K562 (cell line): ENCODE measurements at regions not wholly inside any gene's neighbourhood (a gene's known extent, or its start where the extent isn't known, plus 50 kb on each side); places are given as distances from the start of the nearest gene placed in this dataset.

ENCODE experiments used
- ATAC-seq: fragments of 200-7000 bp; cut with Tn5 transposase; 3 replicates; pipeline ENCODE4 v1.9.1; 2020; ENCODE audit warnings: moderate library complexity
- BruUV-seq: library from RNA; stranded (reverse); fragments of 400-500 nt; replicated peaks from 2 replicates; lab custom pipeline; 2021; lab: Mats Ljungman, UMichigan
- CTCF ChIA-PET: fragments of 300-600 bp; formaldehyde crosslinking; extraction: SDS; loops from one replicate; lab custom pipeline; 2021; ENCODE audit warnings: low intra/inter-chr PET ratio; lab: Yijun Ruan, JAX
- POLR2A ChIA-PET: fragments of 300-600, 350-650 bp; sonication (Branson Sonifier 250); formaldehyde crosslinking; extraction: SDS; loops from one replicate; lab custom pipeline; 2021; ENCODE audit warnings: antibody characterized with exemption, inconsistent platforms; lab: Yijun Ruan, JAX
- DNase-seq, 4 experiments: peaks; one replicate each; pipeline versions ENCODE4 v3.0.0 to v3.0.0-alpha.2; 2011 to 2018; ENCODE audit warnings: low spot score in 3 of 4, mixed read lengths in 3 of 4; ENCODE audit errors: extremely low read depth in 1 of 4
- FAIRE-seq: peaks from 2 replicates; lab custom pipeline; 2011; peaks lifted over from hg19 to GRCh38; lab: Jason Lieb, UNC
- H2AFZ ChIP-seq: 2 replicates; pipeline ENCODE4 v1.6.0; 2011; ENCODE audit warnings: low read depth, low read length, control low read depth, inconsistent platforms
- H3K27ac ChIP-seq: fragments of 200-600 bp; 3 replicates; pipeline ENCODE4 v1.8.0; 2011; ENCODE audit warnings: low read depth, mild to moderate bottlenecking, control low read depth, inconsistent platforms, low read length, moderate library complexity, mixed read lengths; ENCODE audit errors: extremely low read depth
- H3K27me3 ChIP-seq, 2 experiments: fragments of 300-600 bp in 1 of 2; 2 replicates in 1 of 2; 3 replicates in 1 of 2; pipeline versions ENCODE4 v1.6.0 to v1.8.0; 2011; ENCODE audit warnings: inconsistent platforms in 2 of 2, low read length in 2 of 2, mild to moderate bottlenecking in 1 of 2, mixed read lengths in 1 of 2, moderate library complexity in 1 of 2; ENCODE audit not compliant: control insufficient read depth in 2 of 2, insufficient read depth in 2 of 2
- H3K36me3 ChIP-seq: fragments of 300-600 bp; 3 replicates; pipeline ENCODE4 v1.8.0; 2011; ENCODE audit warnings: mild to moderate bottlenecking, low read length, inconsistent platforms; ENCODE audit not compliant: control insufficient read depth, insufficient read depth
- H3K4me1 ChIP-seq, 2 experiments: fragments of 200-600 bp in 1 of 2; replicated peaks in 1 of 2; 2 replicates in 1 of 2; 3 replicates in 1 of 2; pipeline versions ENCODE4 v1.5.1 to v1.8.0; 2011; ENCODE audit warnings: inconsistent platforms in 2 of 2, low read length in 2 of 2, mild to moderate bottlenecking in 1 of 2, mixed read lengths in 1 of 2, moderate library complexity in 1 of 2; ENCODE audit not compliant: control insufficient read depth in 2 of 2, insufficient read depth in 2 of 2
- H3K4me2 ChIP-seq: 2 replicates; pipeline ENCODE4 v1.6.1; 2011; ENCODE audit warnings: low read length, control low read depth, inconsistent platforms, mixed read lengths; ENCODE audit not compliant: insufficient read depth
- H3K4me3 ChIP-seq: fragments of 200-600 bp; sonication (generic), shearing (Covaris generic); 2 replicates; pipeline ENCODE4 v1.5.1; 2016; ENCODE audit warnings: control low read depth, inconsistent platforms
- H3K79me2 ChIP-seq: fragments of 200-600 bp; 3 replicates; pipeline ENCODE4 v1.8.0; 2011; ENCODE audit warnings: low read length, inconsistent platforms; ENCODE audit not compliant: control insufficient read depth, insufficient read depth
- H3K9ac ChIP-seq, 2 experiments: 2 replicates each; pipeline versions ENCODE4 v1.6.0 to v1.6.1; 2011; ENCODE audit warnings: low read depth in 2 of 2, low read length in 2 of 2, control low read depth in 1 of 2, inconsistent platforms in 1 of 2, mild to moderate bottlenecking in 1 of 2, mixed read lengths in 1 of 2; ENCODE audit not compliant: insufficient read depth in 1 of 2
- H3K9me1 ChIP-seq: one replicate; pipeline ENCODE4 v1.6.0; 2011; ENCODE audit warnings: inconsistent platforms, mild to moderate bottlenecking, low read length, moderate library complexity; ENCODE audit not compliant: control insufficient read depth, insufficient read depth
- H3K9me3 ChIP-seq: replicated peaks from 2 replicates; pipeline ENCODE4 v1.5.1; 2011; ENCODE audit warnings: low read depth, low read length, inconsistent platforms; ENCODE audit not compliant: control insufficient read depth, insufficient read depth
- H4K20me1 ChIP-seq: replicated peaks from 2 replicates; pipeline ENCODE4 v1.6.1; 2011; ENCODE audit warnings: low read length, inconsistent platforms, mixed read lengths; ENCODE audit not compliant: control insufficient read depth, insufficient read depth
- ASH1L ChIP-seq: fragments of 450-650 bp; IDR thresholded peaks from 2 replicates; pipeline ENCODE4 v1.6.1; 2018; ENCODE audit warnings: borderline replicate concordance, mild to moderate bottlenecking, low read depth; ENCODE audit not compliant: partially characterized antibody
- MEF2D ChIP-seq: conservative IDR thresholded peaks from 2 replicates; pipeline ENCODE4 v1.6.1; 2016; ENCODE audit warnings: low read depth, missing genetic modification characterization, missing compliant biosample characterization
- PCBP2 ChIP-seq: fragments of 200-400 bp; formaldehyde crosslinking; IDR thresholded peaks from 2 replicates; pipeline ENCODE4 v1.6.1; 2018; ENCODE audit warnings: low read length, low read depth, mild to moderate bottlenecking, moderate library complexity; ENCODE audit not compliant: poor library complexity, severe bottlenecking
- POLR3G ChIP-seq: IDR thresholded peaks from 2 replicates; pipeline ENCODE4 v1.6.1; 2011; ENCODE audit not compliant: insufficient read length, insufficient replicate concordance; ENCODE audit errors: extremely low read depth
- RBBP5 ChIP-seq: fragments of 200-600 bp; sonication (generic); IDR thresholded peaks from 2 replicates; pipeline ENCODE4 v1.6.1; 2012; ENCODE audit warnings: borderline replicate concordance, mild to moderate bottlenecking, low read length, control low read depth, inconsistent platforms; ENCODE audit not compliant: insufficient read depth, poor library complexity, severe bottlenecking
- RBM15 ChIP-seq: fragments of 200-400 bp; formaldehyde crosslinking; IDR thresholded peaks from 2 replicates; pipeline ENCODE4 v1.6.1; 2018; ENCODE audit warnings: mild to moderate bottlenecking, low read length, moderate library complexity; ENCODE audit not compliant: insufficient read depth
- ZNF408 ChIP-seq: fragments of 250-450 bp; sonication (Bioruptor Pico); IDR thresholded peaks from 2 replicates; pipeline ENCODE4 v1.4.0; 2020; ENCODE audit warnings: low read depth, mild to moderate bottlenecking, moderate library complexity
- WGBS: fragments of 100-300 bp; shearing (Covaris generic); methylation state at CpG from one replicate; pipeline ENCODE4 v1.1.6; 2016; ENCODE audit warnings: low coverage, mixed read lengths; ENCODE audit not compliant: insufficient coverage; ENCODE audit errors: missing lambda C conversion rate; 5-methylcytosine and 5-hydroxymethylcytosine counted together
- in situ Hi-C: fragments of 300-500 bp; cut with MboI; formaldehyde crosslinking; loops from 4 replicates; pipeline ENCODE4 v1.15.0; 2018; ENCODE audit warnings: inconsistent platforms, mixed read lengths
- intact Hi-C: fragments of 100-400 bp; cut with micrococcal nuclease; formaldehyde crosslinking; loops from 2 replicates; pipeline ENCODE4 v1.14.2; 2022
- TF ChIP-seq, protein P1 (sequence below): fragments of 250-450 bp; sonication (Bioruptor Pico); IDR thresholded peaks from 2 replicates; pipeline ENCODE4 v1.5.0; 2021; ENCODE audit warnings: mild to moderate bottlenecking, moderate library complexity
- TF ChIP-seq, protein P2 (sequence below): sonication (generic); formaldehyde crosslinking; IDR thresholded peaks from 2 replicates; pipeline ENCODE4 v1.8.0; 2022; ENCODE audit warnings: mild to moderate bottlenecking, missing genetic modification reagents, borderline replicate concordance
- TF ChIP-seq, protein P3 (sequence below): fragments of 250-450 bp; sonication (Bioruptor Pico); IDR thresholded peaks from 2 replicates; pipeline ENCODE4 v1.5.0; 2022; ENCODE audit warnings: mild to moderate bottlenecking
- TF ChIP-seq, protein P4 (sequence below): sonication (generic); formaldehyde crosslinking; IDR thresholded peaks from 2 replicates; pipeline ENCODE4 v1.8.1; 2023; ENCODE audit warnings: mild to moderate bottlenecking, missing genetic modification reagents

DNA sequence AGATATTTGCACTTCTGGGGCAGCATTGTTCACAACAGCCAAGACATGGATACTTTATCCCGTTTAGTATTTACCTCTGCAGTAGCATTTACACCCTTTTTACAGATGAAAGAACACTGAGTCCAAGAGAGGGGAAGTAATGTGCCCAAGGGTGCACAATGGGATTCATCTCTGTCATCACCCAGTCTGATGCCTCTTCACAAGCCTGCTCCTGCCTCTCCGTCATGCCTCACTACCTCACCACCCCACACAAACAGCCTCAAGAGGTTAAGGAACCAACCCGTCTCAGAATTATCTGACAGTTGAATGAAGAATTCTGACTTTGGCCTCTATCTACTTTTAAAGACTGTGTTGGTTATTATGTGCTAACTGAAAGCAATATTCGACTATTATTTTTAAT lies 368.4 kb downstream of the ATP23 start (continued):
- no peak for TF ChIP-seq RBM15
- TF ChIP-seq PCBP2: no peak
- TF ChIP-seq, protein P1, sequence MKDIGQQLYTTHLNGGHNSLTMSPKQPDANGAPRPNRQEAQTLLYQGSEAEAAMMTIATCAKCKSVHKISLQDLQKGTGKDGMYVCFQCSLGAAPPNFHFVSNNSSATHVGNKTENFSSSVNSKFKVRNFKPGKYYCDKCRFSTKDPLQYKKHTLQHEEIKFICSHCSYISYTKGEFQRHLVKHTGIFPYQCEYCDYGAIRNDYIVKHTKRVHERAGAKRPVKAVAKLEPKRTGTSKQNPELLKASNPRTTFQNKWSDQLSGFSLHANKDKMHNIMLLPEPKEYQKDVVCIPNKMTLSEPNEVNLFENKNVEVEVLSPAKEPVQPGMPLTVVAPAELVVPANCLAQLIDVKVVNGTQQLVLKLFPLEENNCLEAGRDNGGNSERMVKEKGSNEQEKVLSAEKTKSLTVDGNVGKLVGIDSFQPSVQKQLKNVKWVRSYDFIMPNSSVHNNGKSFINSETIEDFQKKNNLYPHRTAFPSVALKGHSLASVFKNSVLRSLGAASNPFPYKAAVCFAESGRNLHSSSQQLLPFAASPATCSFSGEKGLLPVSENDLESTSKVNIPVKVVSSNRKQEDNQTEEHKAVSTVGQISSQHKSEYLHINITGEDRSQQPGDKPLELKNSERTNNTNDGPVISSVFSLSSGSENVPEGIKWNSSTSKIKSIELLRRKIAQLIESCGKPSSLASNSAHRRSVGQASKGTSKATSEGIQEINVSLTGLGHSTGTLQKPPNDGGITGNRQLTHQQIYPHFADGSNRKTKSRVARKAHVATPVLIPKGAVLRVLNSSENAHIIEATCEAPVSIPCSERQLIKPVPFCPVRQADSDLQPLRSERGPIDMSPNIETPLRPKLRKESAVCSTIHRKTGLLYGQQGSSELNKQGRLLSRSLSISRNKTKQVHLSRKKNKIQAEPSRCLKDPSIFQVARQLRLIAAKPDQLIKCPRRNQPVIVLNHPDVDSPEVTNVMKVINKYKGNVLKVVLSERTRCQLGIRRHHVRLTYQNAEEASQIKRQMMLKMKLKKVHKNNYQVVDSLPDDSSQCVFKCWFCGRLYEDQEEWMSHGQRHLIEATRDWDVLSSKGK (CRISPR knock-in tag): no peak
- TF ChIP-seq, protein P2, sequence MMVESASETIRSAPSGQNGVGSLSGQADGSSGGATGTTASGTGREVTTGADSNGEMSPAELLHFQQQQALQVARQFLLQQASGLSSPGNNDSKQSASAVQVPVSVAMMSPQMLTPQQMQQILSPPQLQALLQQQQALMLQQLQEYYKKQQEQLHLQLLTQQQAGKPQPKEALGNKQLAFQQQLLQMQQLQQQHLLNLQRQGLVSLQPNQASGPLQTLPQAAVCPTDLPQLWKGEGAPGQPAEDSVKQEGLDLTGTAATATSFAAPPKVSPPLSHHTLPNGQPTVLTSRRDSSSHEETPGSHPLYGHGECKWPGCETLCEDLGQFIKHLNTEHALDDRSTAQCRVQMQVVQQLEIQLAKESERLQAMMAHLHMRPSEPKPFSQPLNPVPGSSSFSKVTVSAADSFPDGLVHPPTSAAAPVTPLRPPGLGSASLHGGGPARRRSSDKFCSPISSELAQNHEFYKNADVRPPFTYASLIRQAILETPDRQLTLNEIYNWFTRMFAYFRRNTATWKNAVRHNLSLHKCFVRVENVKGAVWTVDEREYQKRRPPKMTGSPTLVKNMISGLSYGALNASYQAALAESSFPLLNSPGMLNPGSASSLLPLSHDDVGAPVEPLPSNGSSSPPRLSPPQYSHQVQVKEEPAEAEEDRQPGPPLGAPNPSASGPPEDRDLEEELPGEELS (CRISPR knock-in tag): no peak

DNA sequence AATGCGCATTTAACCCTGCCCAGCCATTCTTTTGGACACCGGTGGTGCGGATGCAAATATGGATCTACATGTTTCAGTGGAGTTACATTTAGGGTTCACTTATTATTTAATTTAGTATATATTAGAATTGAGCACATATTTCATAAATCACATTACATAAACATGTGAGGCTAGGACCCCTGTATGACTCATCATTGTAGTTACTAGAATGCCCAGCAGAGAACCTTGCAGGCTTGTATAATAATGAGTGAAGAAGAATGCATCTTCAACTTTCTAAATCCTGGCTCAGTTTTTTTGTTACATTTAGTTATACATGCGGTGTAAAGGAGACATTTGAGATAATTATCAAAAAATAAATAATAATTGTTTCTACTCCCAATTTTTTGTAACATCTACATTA lies 369.0 kb downstream of the ATP23 start:
- Histone ChIP-seq H2AFZ (no peak overlapping the region), H3K79me2 (no peaks in the 10 kb centered on the region), H3K4me2 (no peak overlapping the region), H4K20me1 (no peaks in the 10 kb centered on the region), H3K36me3 (no peaks in the 10 kb centered on the region), H3K9ac (no peak overlapping the region), H3K4me1 (no peaks in the 10 kb centered on the region), H3K4me3 (no peak overlapping the region), H3K27ac (no peak overlapping the region), H3K9me1 (no peaks in the 10 kb centered on the region), H3K27me3 (no peaks in the 10 kb centered on the region), H3K9me3 (no peaks in the 10 kb centered on the region)
- intact Hi-C loops (no loop called here), in situ Hi-C loops (no loop called here)
- no TSS peak for BruUV-seq
- FAIRE-seq: no peak
- 0% methylated on average over 4 of the region's 4 CpGs for WGBS
- no peak for ATAC-seq
- ChIA-PET POLR2A (no interaction called here), CTCF (no interaction called here)
- DNase-seq: no peak
- no peak for TF ChIP-seq ASH1L
- TF ChIP-seq RBBP5: no peak
- TF ChIP-seq MEF2D (tag): no peak
- TF ChIP-seq, protein P3, sequence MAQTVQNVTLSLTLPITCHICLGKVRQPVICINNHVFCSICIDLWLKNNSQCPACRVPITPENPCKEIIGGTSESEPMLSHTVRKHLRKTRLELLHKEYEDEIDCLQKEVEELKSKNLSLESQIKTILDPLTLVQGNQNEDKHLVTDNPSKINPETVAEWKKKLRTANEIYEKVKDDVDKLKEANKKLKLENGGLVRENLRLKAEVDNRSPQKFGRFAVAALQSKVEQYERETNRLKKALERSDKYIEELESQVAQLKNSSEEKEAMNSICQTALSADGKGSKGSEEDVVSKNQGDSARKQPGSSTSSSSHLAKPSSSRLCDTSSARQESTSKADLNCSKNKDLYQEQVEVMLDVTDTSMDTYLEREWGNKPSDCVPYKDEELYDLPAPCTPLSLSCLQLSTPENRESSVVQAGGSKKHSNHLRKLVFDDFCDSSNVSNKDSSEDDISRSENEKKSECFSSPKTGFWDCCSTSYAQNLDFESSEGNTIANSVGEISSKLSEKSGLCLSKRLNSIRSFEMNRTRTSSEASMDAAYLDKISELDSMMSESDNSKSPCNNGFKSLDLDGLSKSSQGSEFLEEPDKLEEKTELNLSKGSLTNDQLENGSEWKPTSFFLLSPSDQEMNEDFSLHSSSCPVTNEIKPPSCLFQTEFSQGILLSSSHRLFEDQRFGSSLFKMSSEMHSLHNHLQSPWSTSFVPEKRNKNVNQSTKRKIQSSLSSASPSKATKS (CRISPR knock-in tag): no peak
- TF ChIP-seq, protein P4, sequence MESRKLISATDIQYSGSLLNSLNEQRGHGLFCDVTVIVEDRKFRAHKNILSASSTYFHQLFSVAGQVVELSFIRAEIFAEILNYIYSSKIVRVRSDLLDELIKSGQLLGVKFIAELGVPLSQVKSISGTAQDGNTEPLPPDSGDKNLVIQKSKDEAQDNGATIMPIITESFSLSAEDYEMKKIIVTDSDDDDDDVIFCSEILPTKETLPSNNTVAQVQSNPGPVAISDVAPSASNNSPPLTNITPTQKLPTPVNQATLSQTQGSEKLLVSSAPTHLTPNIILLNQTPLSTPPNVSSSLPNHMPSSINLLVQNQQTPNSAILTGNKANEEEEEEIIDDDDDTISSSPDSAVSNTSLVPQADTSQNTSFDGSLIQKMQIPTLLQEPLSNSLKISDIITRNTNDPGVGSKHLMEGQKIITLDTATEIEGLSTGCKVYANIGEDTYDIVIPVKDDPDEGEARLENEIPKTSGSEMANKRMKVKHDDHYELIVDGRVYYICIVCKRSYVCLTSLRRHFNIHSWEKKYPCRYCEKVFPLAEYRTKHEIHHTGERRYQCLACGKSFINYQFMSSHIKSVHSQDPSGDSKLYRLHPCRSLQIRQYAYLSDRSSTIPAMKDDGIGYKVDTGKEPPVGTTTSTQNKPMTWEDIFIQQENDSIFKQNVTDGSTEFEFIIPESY (CRISPR knock-in tag): no peak
- TF ChIP-seq POLR3G: no peak
- no peak for TF ChIP-seq ZNF408
